Daoy (cell line): ENCODE measurements at regions not wholly inside any gene's neighbourhood (a gene's known extent, or its start where the extent isn't known, plus 50 kb on each side); places are given as distances from the start of the nearest gene placed in this dataset.

Experiments
- DNase-seq: peaks from one replicate; pipeline ENCODE4 v3.0.0-alpha.2; 2015; ENCODE audit warnings: low read depth

DNA sequence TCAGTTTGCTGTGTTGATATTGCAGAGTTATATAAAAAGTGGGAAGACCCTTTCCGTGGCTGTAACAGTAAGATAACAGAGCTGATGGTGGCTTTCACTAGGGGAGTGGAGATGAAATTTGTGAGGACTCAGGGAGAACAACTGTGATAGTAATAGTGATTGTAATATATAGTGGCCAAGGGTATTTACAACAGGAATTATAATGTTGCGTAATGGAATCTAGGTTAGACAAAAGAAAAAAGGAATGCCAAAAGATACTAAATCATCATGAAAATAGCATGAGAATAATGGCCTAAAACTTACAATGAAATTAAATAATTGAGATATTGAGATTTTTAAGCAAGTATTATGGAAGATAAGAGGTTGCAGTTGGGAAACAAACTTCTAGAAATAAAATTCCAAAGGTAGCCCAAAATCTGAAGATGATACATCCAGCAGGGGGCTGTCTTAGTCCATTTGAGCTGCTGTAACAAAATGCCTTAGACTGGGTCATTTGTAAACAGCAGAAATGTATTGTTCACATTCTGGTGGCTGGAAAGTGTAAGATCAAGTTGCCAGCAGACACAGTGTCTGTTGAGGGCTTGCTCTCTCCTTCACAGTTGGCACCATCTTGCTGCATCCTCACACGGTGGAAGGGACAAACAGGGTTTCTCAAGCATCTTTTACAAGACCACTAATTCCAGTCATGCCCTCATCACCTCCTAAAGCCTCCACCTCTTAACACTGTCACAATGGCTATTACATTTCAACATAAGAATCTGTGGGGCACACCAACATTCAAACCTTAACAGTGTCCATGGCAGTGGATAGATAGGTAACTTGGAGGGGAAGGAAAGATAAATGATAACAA is 711.2 kb downstream of the MRPL39 start:
- DNase-seq: peak; percentile 0

DNA sequence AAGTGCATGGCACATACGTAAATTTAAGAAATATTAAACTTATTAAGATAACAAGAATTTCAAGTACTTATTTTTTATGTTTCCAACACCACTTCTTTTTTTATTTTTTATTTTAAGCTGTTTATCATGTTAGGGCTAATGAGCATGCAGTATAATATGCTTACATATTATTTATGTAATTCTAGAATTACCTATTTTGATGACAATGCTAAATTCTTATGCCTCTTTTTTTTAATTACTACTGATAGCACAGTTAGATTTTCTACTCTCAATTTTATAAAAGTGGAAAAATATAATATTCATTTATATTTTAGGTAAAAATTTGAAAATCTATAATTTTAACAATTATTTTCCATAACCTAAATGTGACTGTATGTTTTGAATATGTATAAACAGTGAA is 713.0 kb downstream of the MRPL39 start:
- no peak for DNase-seq

DNA sequence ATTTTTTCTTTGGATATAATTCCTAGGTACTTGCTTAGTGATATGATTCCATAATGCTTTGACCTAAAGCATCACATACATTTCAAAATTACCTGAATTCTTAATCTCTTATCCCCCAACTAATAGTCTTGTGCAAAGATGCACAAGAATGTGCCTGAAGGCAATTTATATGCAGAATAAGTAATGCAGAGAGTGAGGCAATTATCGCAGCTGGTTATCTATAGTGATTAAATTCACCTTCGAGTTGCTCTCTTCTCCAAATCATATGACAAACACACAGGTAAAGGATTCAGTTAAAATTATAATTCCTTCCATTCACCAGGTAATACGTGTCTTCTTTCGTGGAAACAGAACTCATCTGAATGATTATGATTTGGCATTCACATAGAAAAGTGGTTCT is 717.3 kb downstream of the MRPL39 start:
- no peak for DNase-seq

DNA sequence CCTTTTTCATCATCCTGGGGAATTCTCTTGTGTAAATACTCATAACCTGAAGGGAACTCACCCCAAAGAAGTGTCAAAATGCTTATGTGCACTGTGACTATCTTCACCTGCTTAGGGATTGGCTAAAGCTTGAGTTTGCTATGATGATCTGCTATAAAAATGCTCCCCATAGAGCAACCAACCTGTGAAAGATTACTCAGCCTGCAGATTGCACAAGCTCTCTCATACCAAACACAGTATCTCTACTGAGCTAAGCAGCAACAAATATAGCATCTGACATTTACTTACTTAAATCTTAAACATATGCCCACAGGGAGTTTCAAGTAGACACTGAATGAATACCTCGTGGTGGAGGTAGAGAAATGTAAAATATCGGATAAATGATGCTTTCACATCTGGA is 725.8 kb downstream of the MRPL39 start:
- no peak for DNase-seq

DNA sequence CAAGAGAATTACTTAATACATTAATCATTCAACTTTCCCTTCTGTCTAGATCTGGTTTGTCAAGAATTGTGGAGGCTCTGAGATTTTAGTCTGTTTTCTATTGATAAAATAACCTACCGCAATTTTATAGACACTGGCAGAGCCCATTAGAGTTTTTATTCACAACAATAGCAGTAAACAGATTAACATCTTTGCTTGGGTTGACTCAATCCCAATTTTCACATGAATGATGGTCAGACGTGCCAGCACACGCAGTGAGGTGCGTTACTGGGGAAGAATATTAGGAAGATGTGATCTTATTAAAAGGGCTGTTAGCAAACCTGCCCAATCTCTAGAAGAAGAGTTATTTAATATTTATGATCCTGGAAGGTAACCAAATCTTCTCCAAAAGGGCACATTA is 736.6 kb downstream of the MRPL39 start:
- DNase-seq: no peak

DNA sequence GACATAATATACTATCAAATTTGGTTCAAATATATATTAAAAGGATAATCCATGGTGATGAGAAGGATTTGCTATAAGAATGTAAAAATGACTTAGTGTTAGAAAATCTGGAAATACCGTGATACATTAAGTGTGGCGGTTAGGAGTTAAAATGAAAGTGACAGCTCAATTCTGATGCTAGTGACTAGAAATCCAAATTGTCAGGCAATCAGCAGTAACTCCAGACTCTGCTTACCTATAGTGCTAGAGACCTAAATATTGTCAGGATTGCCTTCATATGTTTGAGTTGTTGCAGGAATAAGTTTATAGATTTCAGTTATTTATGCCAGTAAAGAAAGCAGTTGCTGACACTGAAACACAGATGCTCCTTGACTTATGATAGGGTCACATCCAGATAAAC is 737.4 kb downstream of the MRPL39 start:
- no peak for DNase-seq

DNA sequence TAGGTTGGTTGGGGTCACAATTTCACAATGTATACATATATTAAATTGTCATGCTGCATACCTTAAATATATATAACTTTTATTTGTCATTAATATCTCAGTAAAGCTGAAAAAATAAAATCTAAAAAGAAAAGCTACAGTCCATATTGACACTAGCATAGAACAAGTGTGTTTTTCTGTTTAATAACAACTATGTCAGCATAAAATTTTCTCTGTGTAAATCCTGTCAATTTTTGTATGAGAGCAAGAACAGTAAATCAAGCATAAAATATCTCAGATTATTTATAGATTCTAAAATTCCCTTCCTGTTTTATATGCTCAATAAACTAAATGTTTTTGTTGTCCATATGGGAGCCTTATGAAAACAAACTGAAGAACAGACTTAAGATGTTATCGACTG is 739.2 kb downstream of the MRPL39 start:
- no peak for DNase-seq

DNA sequence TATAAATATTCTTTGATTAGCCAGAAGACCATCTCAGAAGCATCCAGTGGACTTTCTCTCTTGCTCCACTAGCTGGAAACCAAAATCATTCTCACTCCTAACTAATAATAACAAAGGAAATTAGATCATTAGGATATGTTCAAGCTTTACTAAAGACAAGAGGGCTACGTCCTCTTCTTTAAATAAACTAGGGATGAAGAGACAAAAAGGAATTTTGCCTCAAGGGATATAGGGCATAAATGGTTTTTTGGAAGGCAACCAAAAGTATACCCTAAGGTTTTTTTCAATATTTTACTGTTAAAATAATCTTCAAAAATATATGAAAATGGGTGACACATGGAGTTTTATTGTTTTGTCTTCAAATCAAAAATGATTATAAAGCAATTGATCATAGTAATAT is 745.8 kb downstream of the MRPL39 start:
- no peak for DNase-seq

DNA sequence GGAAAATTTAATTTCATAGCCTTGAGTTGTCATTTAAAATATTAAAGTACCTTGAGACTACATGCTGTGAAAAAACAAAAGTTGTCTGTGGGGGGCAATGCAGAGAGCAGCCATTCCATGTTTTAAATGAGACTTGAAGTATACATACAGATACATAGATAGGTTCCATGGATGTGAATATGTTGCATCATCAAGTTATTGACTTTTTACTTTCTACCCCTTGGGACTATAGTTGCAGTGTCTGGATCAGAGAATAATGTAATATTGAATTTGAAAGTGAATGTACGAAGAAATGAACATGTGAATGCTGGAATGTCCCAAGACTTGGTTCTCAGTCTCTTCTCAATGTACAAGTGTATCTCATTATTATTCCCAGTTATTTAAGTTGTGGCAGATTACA is 751.0 kb downstream of the MRPL39 start:
- DNase-seq: no peak

DNA sequence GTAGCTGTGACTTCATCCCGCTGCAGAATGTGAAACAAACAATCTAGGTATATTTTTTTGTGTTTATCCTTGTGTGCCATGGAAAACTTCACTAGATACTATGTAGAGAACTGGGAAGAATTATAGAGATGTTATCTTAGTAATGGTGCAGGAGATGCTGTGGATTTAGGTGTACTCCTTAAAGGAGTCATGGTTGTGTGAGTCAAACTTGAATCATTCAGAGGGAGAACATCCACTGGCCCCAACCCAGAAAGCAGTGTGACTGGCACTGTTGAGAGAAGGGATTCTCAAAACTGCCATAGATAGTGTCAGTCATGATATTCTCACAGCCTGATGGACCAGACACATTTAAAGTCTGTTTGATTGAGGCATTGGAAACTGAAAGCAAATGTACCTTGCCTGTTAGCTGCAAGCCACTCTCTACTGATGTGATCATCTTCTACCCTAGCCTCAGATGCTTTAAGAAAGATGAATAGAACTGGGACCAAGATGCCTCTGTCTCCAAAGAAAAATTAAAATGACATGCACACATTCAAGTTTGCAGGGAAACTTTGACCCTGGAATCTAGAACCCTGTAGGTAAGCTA is 754.6 kb downstream of the MRPL39 start:
- no peak for DNase-seq

DNA sequence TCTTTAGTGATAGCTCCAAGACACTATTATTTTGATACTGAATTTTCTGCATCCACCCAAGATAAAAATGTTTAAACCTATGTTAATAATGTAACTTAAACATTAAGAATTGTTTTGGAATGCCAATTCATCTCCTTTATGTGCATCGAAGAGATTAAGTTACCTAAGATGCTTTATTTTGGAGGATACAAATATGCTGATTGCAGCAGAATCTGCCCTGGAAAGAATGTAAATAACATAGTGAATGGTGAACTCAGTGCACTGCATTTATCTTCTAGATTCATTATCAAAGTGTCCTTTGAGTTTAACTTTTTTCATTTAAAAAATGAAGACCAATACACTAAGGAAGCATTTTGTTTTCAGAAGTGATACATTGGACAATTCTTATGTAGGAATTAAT is 757.2 kb downstream of the MRPL39 start:
- DNase-seq: no peak

DNA sequence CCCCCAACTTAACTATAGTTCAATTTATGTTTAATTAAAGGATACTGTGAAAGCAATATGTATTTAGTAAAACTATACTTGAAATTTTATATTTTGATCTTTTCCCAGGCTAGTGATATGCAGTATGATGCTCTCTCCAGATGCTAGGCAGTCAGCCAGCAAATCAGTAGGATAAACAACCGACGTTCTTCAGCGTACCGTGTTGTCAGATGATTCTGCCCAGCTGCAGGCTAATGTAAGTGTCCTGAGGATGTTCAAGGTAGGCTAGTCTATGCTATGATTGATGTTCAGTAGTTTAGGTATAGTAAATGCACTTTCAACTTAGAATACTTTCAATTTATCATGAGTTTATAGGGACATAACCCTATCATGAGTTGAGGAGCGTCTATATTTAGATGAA is 762.6 kb downstream of the MRPL39 start:
- DNase-seq: no peak

DNA sequence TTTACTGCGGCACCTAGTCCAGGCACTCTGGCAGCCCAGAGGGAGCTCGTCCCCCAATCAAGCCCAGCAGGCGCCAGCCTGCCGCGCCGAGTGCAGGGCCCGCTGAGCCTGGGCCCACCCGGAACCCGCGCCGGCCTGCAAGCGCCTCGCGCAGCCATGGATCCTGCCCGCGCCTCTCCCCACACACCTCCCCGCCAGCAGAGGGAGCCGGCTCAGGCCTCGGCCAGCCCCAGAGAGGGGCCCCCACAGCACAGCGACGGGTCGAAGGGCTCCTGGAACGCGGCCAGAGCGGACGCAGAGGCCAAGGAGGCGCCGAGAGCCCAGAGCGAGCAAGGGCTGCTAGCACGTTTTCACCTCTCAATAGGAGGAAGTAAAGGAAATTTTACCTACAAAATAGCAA is 767.0 kb downstream of the MRPL39 start:
- no peak for DNase-seq

DNA sequence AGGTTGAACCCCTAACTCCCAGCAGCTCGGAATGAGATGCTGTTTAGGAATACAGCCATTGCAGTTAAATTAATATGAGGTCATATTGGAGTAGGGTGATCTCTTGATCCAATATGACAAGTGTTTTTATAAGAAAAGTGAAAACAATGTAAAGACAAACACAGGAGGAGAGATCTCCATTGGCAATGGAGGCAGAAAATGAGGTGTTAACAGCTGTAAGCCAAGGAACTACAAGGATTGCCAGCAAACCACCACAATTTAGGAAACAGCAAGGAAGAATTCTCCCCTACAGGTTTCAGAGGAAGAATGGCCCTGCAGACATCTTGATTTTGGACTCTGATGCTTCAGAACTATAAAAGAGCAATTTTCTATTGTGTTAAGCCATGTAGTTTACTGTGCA is 774.3 kb downstream of the MRPL39 start:
- DNase-seq: no peak

DNA sequence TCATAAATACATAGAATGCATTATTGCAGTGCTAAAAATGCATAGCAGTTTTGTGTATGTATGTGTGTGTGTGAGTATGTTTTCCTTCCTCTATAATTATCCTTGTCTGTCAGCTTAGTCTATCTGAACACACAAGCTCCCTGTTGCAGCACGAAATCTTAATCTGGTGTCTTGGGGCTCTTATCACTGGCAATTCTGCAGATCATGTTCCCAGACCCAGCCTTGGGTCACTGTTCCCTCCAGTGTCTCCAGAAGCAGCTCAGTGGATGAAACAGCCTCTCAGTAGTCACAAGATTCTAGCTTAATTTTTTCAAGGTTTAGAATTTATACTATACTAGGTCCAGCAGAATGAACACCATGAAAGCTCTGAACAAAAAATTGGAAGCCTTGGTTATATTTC is 777.9 kb downstream of the MRPL39 start:
- DNase-seq: no peak

DNA sequence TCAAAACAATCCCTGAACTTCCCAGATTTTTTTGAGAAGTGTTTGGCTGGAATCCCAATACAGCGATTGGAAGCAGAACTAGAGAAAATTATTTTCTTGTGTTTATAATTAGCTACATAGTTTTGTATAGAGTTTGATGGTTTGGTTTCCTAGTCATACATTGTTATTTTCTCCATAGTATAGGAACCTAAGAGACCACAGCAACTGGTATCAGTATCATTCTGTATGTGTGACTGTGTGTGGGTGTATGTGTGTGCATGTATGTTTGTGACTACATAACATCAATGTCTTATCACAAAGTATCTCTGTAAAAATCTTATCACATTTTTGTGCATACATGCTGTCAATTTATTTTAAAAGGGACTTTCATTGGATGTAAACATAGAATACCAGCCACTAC is 780.5 kb downstream of the MRPL39 start:
- no peak for DNase-seq

DNA sequence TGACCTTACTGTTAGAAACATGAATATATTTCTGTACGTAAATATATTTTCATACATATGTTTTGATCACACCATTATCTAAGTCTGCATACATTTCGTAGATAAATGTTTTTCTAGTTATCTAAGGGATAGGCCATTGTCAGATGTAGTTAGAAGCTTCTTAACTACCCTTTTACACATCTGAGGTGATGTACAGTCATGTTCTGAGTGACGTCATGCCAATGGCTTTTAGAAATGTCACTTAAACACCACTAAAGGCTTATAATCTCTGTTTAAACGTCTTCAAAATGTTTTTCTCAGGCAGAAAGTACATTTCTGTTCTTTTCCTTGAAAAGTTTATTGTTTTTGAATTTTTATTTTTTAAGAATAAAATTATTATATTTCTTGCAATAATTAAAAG is 781.9 kb downstream of the MRPL39 start:
- no peak for DNase-seq

DNA sequence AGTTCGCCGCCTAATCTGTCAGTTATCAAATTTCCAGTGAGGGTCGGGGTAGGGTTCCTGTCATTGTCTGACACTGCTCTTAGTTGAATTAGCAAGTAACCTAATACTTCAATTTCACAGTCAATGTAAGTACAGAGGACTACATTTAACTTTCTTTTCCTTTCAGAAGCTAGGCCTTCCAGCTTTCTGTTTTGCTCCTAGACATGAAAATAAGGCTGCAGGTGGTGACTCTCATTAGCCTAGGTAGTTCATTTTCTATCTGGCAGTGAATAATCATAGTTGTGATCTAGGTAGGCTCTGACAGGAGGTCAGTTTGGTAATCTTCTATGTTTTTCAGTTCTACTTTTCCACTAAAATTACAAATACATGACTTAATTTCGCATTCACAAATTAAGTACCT is 783.1 kb downstream of the MRPL39 start:
- no peak for DNase-seq

DNA sequence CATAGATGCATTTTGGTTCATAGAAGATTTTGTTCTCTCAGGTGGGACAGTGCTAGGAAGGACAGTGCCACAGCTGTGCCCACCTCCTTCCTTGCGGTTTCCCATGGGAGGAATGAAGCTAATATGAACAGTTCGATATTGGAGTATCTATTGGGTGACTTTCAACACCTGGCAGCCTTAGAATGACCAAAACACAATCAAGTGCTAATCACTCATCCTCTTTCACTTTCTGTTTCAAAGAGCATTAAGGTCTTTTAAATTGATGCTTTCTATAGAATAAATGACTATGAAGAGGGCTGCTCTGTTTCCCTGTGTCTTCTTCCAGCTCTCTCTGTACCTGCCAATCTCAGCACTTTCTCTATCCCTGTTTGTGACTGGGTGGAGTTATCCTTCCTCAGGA is 784.0 kb downstream of the MRPL39 start:
- DNase-seq: no peak

DNA sequence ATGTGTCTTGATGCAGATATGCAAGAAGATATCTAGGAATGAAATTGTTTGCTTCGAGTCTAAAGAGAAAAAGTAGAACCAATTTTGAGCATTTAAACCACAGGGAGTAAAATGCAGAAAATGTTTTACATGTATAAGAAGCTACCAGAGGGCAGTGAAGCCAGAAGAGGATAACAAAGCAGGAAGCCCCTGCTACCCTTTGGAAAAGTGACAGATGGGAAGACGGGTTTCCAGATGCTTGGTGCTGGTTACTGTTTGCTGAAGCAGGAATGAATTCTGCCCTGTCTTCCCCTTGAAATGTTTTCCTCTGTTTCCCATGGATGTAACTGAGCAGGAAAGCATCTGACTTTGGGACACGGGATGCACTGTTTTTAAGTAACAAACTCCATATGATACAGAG is 822.2 kb downstream of the MRPL39 start:
- no peak for DNase-seq

DNA sequence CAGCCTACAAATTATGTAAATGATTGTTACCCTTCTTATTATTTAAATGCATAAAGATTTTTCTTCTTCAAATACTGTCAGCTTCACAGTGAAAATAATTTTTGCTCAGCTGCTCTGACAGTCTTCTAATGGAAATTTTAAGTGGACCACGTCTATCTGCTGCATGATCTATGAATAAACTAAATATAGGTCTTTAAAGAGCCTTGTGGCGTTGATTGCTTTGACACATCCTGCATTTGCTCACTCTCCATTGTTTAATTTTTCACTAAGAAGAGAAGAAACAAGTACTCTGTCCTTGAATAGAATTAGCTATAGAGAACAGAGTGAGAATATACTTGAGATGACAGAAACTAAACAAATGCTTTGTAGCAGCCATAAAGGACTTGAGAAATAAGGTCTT is 826.1 kb downstream of the MRPL39 start:
- no peak for DNase-seq

DNA sequence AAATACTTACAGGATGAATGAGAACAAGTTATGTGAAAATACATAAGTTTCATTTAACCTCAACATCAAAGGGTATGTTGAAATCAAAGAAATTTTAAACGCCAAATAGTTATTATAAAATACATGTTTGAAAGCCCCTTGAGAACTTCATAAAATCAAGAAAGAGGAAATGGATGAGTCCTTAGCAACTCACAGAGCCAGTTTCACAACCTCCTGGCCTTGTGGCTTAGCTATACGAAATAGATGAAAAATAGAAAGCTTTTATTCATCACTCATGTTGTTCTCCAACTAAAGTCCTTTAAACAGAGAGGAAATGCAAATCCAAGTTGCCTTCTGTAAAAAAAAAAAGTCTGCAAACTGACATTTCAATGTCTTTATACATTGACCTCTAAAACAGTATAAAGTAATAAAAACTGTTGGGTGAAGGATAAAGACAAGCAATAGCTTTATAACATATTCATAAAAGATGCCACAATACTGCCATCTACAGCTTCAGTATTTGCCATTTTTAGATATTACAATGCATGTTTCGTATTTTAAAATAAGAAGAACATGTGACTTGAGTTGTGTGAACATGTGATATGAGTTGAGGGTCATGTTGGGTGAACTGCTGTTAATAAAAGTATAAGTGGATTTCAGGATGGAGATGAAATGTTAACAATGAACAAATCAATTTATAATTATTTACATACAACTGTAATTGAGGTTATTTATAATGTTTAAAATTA is 847.8 kb downstream of the MRPL39 start:
- DNase-seq: no peak

DNA sequence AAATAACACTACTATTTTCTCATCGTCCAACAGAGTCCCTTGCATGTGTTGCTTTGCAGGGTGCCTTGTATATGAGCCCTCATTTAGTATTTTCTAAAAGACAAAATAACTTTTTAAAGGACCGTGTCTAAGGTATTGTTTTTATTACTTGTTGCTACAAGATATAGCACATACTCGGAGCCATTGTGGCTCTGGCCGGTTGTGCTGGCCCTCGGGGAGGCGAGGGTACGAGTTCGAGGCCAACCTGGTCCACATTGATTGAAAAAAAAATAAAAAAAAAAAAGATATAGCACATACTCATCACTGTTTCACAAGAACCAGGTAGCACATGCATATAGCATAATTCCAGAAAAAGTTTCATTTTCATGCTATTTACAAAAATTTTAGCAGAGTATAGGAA is 869.2 kb downstream of the MRPL39 start:
- DNase-seq: no peak
